Breast epithelium (tissue), 3 donors: ENCODE measurements at regions not wholly inside any gene's neighbourhood (a gene's known extent, or its start where the extent isn't known, plus 50 kb on each side); places are given as distances from the start of the nearest gene placed in this dataset.

Experiments
- POLR2A ChIP-seq: fragments of 450-650 bp; IDR thresholded peaks from one replicate; pipeline ENCODE4 v1.6.1; 2016; ENCODE audit warnings: antibody characterized with exemption, mild to moderate bottlenecking, moderate library complexity
- POLR2AphosphoS5 ChIP-seq, 3 donors: sonication (generic); formaldehyde crosslinking; IDR thresholded peaks; one replicate each; pipeline ENCODE4 v1.6.1; 2017; ENCODE audit warnings: antibody characterized with exemption in 3 of 3
- TF ChIP-seq, protein P1 (sequence below), 3 donors: fragments of 450-650 bp; IDR thresholded peaks; one replicate each; pipeline ENCODE4 v1.5.1; 2016 to 2017; ENCODE audit warnings: antibody characterized with exemption in 3 of 3, mild to moderate bottlenecking in 3 of 3, moderate library complexity in 3 of 3

DNA sequence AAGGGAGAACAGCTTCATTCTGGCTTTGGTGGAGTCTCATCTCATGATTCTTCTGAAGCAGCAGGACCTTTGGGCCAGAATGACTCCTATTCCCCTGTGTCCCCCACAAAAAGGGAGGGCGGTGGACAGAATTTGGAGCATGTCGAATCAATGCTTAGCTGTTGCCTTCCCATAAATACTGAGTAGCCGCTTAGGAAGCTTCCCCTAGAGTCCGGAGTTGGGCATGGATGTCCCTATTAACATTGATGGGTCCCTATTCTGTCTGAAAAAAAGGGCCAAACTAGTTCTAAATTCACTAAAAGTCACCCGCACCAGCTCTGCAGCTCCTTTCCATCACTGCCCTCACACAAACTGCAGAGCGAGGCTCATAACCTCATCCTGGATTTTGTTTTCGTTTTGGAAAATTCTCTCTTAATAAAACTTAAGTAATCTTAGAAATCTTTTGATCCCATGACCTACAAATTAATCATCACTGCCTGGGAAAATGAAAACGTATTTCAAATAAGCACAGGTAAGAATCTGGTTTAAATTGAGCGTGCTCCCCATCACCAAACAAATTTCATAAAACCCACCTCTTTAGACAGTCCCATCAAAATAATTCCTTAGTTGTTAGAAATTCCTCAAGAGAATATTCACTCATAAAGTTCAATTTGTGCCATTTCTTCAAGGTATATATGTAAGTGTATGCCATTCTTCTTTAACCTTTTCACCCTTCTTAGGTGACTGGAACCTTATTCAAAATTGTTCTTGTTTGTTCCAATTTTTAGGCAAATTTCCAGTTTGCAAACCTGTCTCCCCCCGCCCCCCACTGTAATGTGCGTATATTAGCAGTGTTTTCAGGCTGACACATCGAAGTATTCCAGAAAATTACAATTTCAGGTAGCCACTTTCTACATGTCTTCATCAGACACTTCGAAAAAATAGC, 53.3 kb upstream of the NKAP start:
- TF ChIP-seq, protein P1, sequence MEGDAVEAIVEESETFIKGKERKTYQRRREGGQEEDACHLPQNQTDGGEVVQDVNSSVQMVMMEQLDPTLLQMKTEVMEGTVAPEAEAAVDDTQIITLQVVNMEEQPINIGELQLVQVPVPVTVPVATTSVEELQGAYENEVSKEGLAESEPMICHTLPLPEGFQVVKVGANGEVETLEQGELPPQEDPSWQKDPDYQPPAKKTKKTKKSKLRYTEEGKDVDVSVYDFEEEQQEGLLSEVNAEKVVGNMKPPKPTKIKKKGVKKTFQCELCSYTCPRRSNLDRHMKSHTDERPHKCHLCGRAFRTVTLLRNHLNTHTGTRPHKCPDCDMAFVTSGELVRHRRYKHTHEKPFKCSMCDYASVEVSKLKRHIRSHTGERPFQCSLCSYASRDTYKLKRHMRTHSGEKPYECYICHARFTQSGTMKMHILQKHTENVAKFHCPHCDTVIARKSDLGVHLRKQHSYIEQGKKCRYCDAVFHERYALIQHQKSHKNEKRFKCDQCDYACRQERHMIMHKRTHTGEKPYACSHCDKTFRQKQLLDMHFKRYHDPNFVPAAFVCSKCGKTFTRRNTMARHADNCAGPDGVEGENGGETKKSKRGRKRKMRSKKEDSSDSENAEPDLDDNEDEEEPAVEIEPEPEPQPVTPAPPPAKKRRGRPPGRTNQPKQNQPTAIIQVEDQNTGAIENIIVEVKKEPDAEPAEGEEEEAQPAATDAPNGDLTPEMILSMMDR (IDR thresholded peaks at IDR 0.05), result no peak
- TF ChIP-seq POLR2AphosphoS5 (IDR thresholded peaks at IDR 0.05) (no peak), POLR2A (no peak)
